Upper lobe of right lung (tissue), 1 donor: ENCODE measurements at regions not wholly inside any gene's neighbourhood (a gene's known extent, or its start where the extent isn't known, plus 50 kb on each side); places are given as distances from the start of the nearest gene placed in this dataset.

Experiments used
- ATAC-seq: fragments of 200-7000 bp; cut with Tn5 transposase; one replicate; pipeline ENCODE4 v1.9.1; 2020; ENCODE audit warnings: mild to moderate bottlenecking, moderate library complexity
- DNase-seq: peaks from one replicate; pipeline ENCODE4 v3.0.0-alpha.2; 2020
- H3K27ac ChIP-seq: fragments of 200-600 bp; one replicate; pipeline ENCODE4 v1.8.0; 2022
- H3K27me3 ChIP-seq: fragments of 200-600 bp; one replicate; pipeline ENCODE4 v1.8.0; 2022; ENCODE audit warnings: mild to moderate bottlenecking
- H3K36me3 ChIP-seq: fragments of 200-600 bp; one replicate; pipeline ENCODE4 v1.8.0; 2022
- H3K4me1 ChIP-seq: fragments of 200-600 bp; one replicate; pipeline ENCODE4 v1.8.0; 2022
- H3K4me3 ChIP-seq: fragments of 200-600 bp; one replicate; pipeline ENCODE4 v1.8.0; 2022; ENCODE audit warnings: mild to moderate bottlenecking
- H3K9me3 ChIP-seq: fragments of 200-600 bp; one replicate; pipeline ENCODE4 v1.8.0; 2022
- CTCF ChIP-seq: fragments of 200-600 bp; IDR thresholded peaks from one replicate; pipeline ENCODE4 v1.8.0; 2022; ENCODE audit warnings: antibody characterized with exemption
- intact Hi-C: fragments of 100-400 bp; cut with DNase I; formaldehyde crosslinking; loops from one replicate; pipeline ENCODE4 v1.11.0; 2022
- donor health status: DM: no; HTN: yes; CAD: no; lungs with severe emphysema.

GRCh38 chr11:131229221-131229620 lies 141.2 kb upstream of the NTM start:
- ATAC-seq: no peak
- Histone ChIP-seq H3K4me1 (no peaks in the 10 kb centered on the region), H3K9me3 (no peaks in the 10 kb centered on the region), H3K36me3 (no peaks in the 10 kb centered on the region), H3K27ac (no peak overlapping the region), H3K4me3 (no peak overlapping the region), H3K27me3 (no peaks in the 10 kb centered on the region)
- TF ChIP-seq CTCF: no peak
- no peak for DNase-seq
- intact Hi-C loops: no loop called here

GRCh38 chr11:131231317-131231940 lies 139.0 kb upstream of the NTM start:
- Histone ChIP-seq H3K36me3 (no peaks in the 10 kb centered on the region), H3K27me3 (peaks cover 5% of the 10 kb centered on the region), H3K9me3 (no peaks in the 10 kb centered on the region), H3K27ac (no peak overlapping the region), H3K4me3 (no peak overlapping the region), H3K4me1 (no peaks in the 10 kb centered on the region)
- no peak for TF ChIP-seq CTCF
- DNase-seq (no peak), ATAC-seq (no peak)
- intact Hi-C loops: no loop called here

GRCh38 chr11:131232261-131232660 lies 138.2 kb upstream of the NTM start:
- TF ChIP-seq CTCF: no peak
- no peak for ATAC-seq
- H3K4me1 ChIP-seq: no peaks in the 10 kb centered on the region

GRCh38 chr11:131234221-131234620 lies 136.2 kb upstream of the NTM start:
- no peak overlapping the region for H3K27ac ChIP-seq
- no peaks in the 10 kb centered on the region for H3K4me1 ChIP-seq
- H3K36me3 ChIP-seq: no peaks in the 10 kb centered on the region
- H3K9me3 ChIP-seq: no peaks in the 10 kb centered on the region
- H3K4me3 ChIP-seq: no peak overlapping the region
- no peak for ATAC-seq
- H3K27me3 ChIP-seq: peaks cover 5% of the 10 kb centered on the region
- no peak for TF ChIP-seq CTCF
- intact Hi-C loops: no loop called here
- no peak for DNase-seq

More at GRCh38 chr11:131232261-131232660, 138.2 kb upstream of the NTM start:
- no peak for DNase-seq
- peaks cover 5% of the 10 kb centered on the region for H3K27me3 ChIP-seq
- H3K4me3 ChIP-seq: no peak overlapping the region
- no peak overlapping the region for H3K27ac ChIP-seq
- intact Hi-C loops: no loop called here
- H3K9me3 ChIP-seq: no peaks in the 10 kb centered on the region
- no peaks in the 10 kb centered on the region for H3K36me3 ChIP-seq

- no peaks in the 10 kb centered on the region for H3K4me1 ChIP-seq
- intact Hi-C loops: no loop called here
- H3K27ac ChIP-seq: no peak overlapping the region
- no peaks in the 10 kb centered on the region for H3K36me3 ChIP-seq
- TF ChIP-seq CTCF: no peak
- ATAC-seq: peak; percentile 33
- DNase-seq: no peak
- H3K9me3 ChIP-seq: no peaks in the 10 kb centered on the region
- peaks cover 5% of the 10 kb centered on the region for H3K27me3 ChIP-seq
- H3K4me3 ChIP-seq: no peak overlapping the region
These were observed 134.8 kb upstream of the NTM start for GRCh38 chr11:131235328-131236298.
